Neuron (in vitro differentiated cells): ENCODE measurements at regions not wholly inside any gene's neighbourhood (a gene's known extent, or its start where the extent isn't known, plus 50 kb on each side); places are given as distances from the start of the nearest gene placed in this dataset.

Source experiments
- H2AFZ ChIP-seq: one replicate; pipeline ENCODE4 v1.6.1; 2013; ENCODE audit warnings: low read depth, mild to moderate bottlenecking, inconsistent platforms, low read length, moderate library complexity
- H3K27me3 ChIP-seq: one replicate; pipeline ENCODE4 v1.6.1; 2013; ENCODE audit warnings: low read length; ENCODE audit not compliant: insufficient read depth
- H3K36me3 ChIP-seq: one replicate; pipeline ENCODE4 v1.6.1; 2013; ENCODE audit warnings: low read length; ENCODE audit not compliant: insufficient read depth
- H3K4me1 ChIP-seq: one replicate; pipeline ENCODE4 v1.6.1; 2013; ENCODE audit warnings: low read length; ENCODE audit not compliant: insufficient read depth
- H3K4me3 ChIP-seq: 2 replicates; pipeline ENCODE4 v1.5.1; 2013; ENCODE audit warnings: mild to moderate bottlenecking, low read length, moderate library complexity
- H3K9me3 ChIP-seq: one replicate; pipeline ENCODE4 v1.6.1; 2013; ENCODE audit warnings: low read length

- Histone ChIP-seq H3K27me3 (no peaks in the 10 kb centered on the region), H3K4me3 (no peak overlapping the region), H2AFZ (no peak overlapping the region), H3K9me3 (no peaks in the 10 kb centered on the region), H3K4me1 (no peaks in the 10 kb centered on the region), H3K36me3 (no peaks in the 10 kb centered on the region)
Measured at GRCh38 chr4:149980121-149980682, 98.0 kb upstream of the DCLK2 start.

- Histone ChIP-seq H3K4me3 (no peak overlapping the region), H3K4me1 (no peaks in the 10 kb centered on the region), H3K36me3 (no peaks in the 10 kb centered on the region), H3K9me3 (no peaks in the 10 kb centered on the region), H3K27me3 (no peaks in the 10 kb centered on the region), H2AFZ (no peak overlapping the region)
Measured at GRCh38 chr4:149980941-149981340, 97.3 kb upstream of the DCLK2 start.

- peaks cover 15% of the 10 kb centered on the region for H3K4me1 ChIP-seq
- H3K4me3 ChIP-seq, result no peak overlapping the region
- H3K36me3 ChIP-seq, result no peaks in the 10 kb centered on the region
- H2AFZ ChIP-seq, result no peak overlapping the region
- no peaks in the 10 kb centered on the region for H3K9me3 ChIP-seq
- no peaks in the 10 kb centered on the region for H3K27me3 ChIP-seq
Measured at GRCh38 chr4:149983401-149983800, 94.8 kb upstream of the DCLK2 start.

GRCh38 chr4:149983931-149984330 lies 94.3 kb upstream of the DCLK2 start:
- peaks cover 15% of the 10 kb centered on the region for H3K4me1 ChIP-seq
- H3K9me3 ChIP-seq, result no peaks in the 10 kb centered on the region
- no peak overlapping the region for H2AFZ ChIP-seq
- no peaks in the 10 kb centered on the region for H3K27me3 ChIP-seq
- no peaks in the 10 kb centered on the region for H3K36me3 ChIP-seq
- no peak overlapping the region for H3K4me3 ChIP-seq

- Histone ChIP-seq H3K4me1 (peaks cover 15% of the 10 kb centered on the region), H3K9me3 (no peaks in the 10 kb centered on the region), H3K36me3 (no peaks in the 10 kb centered on the region), H3K4me3 (no peak overlapping the region), H3K27me3 (no peaks in the 10 kb centered on the region), H2AFZ (no peak overlapping the region)
Measured at GRCh38 chr4:149985981-149986380, 92.3 kb upstream of the DCLK2 start.

GRCh38 chr4:149986917-149987316 lies 91.3 kb upstream of the DCLK2 start:
- Histone ChIP-seq H3K4me3 (no peak overlapping the region), H3K27me3 (no peaks in the 10 kb centered on the region), H2AFZ (peak overlapping the region; percentile 26), H3K4me1 (peaks cover 15% of the 10 kb centered on the region), H3K36me3 (no peaks in the 10 kb centered on the region), H3K9me3 (no peaks in the 10 kb centered on the region)

GRCh38 chr4:149987330-149988086 lies 90.7 kb upstream of the DCLK2 start:
- Histone ChIP-seq H3K4me3 (no peak overlapping the region), H3K36me3 (no peaks in the 10 kb centered on the region), H3K27me3 (no peaks in the 10 kb centered on the region), H2AFZ (peak overlapping the region; percentile 63), H3K9me3 (no peaks in the 10 kb centered on the region), H3K4me1 (peaks cover 15% of the 10 kb centered on the region)

- Histone ChIP-seq H3K4me1 (peaks cover 15% of the 10 kb centered on the region), H3K36me3 (no peaks in the 10 kb centered on the region), H2AFZ (no peak overlapping the region), H3K4me3 (no peak overlapping the region), H3K9me3 (no peaks in the 10 kb centered on the region), H3K27me3 (no peaks in the 10 kb centered on the region)
Measured at GRCh38 chr4:149988087-149988410, 90.2 kb upstream of the DCLK2 start.

GRCh38 chr4:149993030-149993429 lies 85.2 kb upstream of the DCLK2 start:
- Histone ChIP-seq H2AFZ (no peak overlapping the region), H3K36me3 (no peaks in the 10 kb centered on the region), H3K4me3 (no peak overlapping the region), H3K9me3 (no peaks in the 10 kb centered on the region), H3K4me1 (no peaks in the 10 kb centered on the region), H3K27me3 (no peaks in the 10 kb centered on the region)

- Histone ChIP-seq H3K4me1 (no peaks in the 10 kb centered on the region), H3K27me3 (no peaks in the 10 kb centered on the region), H3K4me3 (no peak overlapping the region), H3K9me3 (no peaks in the 10 kb centered on the region), H2AFZ (no peak overlapping the region), H3K36me3 (no peaks in the 10 kb centered on the region)
Measured at GRCh38 chr4:149995134-149995756, 83.0 kb upstream of the DCLK2 start.

GRCh38 chr4:149997881-149998421 lies 80.3 kb upstream of the DCLK2 start:
- Histone ChIP-seq H2AFZ (peak overlapping the region; percentile 11), H3K9me3 (no peaks in the 10 kb centered on the region), H3K27me3 (no peaks in the 10 kb centered on the region), H3K4me1 (no peaks in the 10 kb centered on the region), H3K36me3 (no peaks in the 10 kb centered on the region), H3K4me3 (no peak overlapping the region)

- no peaks in the 10 kb centered on the region for H3K4me1 ChIP-seq
Measured at GRCh38 chr4:149999485-150000074, 78.7 kb upstream of the DCLK2 start.

GRCh38 chr4:150001815-150002214 lies 76.4 kb upstream of the DCLK2 start:
- no peak overlapping the region for H3K4me3 ChIP-seq

More at GRCh38 chr4:149999485-150000074, 78.7 kb upstream of the DCLK2 start:
- Histone ChIP-seq H3K27me3 (no peaks in the 10 kb centered on the region), H3K9me3 (no peaks in the 10 kb centered on the region), H3K36me3 (no peaks in the 10 kb centered on the region), H2AFZ (no peak overlapping the region), H3K4me3 (no peak overlapping the region)

More at GRCh38 chr4:150001815-150002214, 76.4 kb upstream of the DCLK2 start:
- peaks cover 3% of the 10 kb centered on the region for H3K4me1 ChIP-seq
- no peak overlapping the region for H2AFZ ChIP-seq
- no peaks in the 10 kb centered on the region for H3K27me3 ChIP-seq
- H3K36me3 ChIP-seq, result no peaks in the 10 kb centered on the region
- no peaks in the 10 kb centered on the region for H3K9me3 ChIP-seq
